Daoy (cell line): ENCODE measurements at regions not wholly inside any gene's neighbourhood (a gene's known extent, or its start where the extent isn't known, plus 50 kb on each side); places are given as distances from the start of the nearest gene placed in this dataset.

Experiments
- DNase-seq: peaks from one replicate; pipeline ENCODE4 v3.0.0-alpha.2; 2015; ENCODE audit warnings: low read depth

GRCh38 chr2:49490710-49491109 is 336.4 kb upstream of the FSHR start:
- DNase-seq, result no peak

- DNase-seq, result no peak
Observed at GRCh38 chr2:49487139-49487538, 332.8 kb upstream of the FSHR start.

GRCh38 chr2:49480520-49480919 is 326.2 kb upstream of the FSHR start:
- DNase-seq, result no peak

GRCh38 chr2:49465157-49465831 is 311.0 kb upstream of the FSHR start:
- no peak for DNase-seq

- no peak for DNase-seq
Observed at GRCh38 chr2:49459314-49459993, 305.1 kb upstream of the FSHR start.

- DNase-seq, result no peak
Observed at GRCh38 chr2:49444005-49444404, 289.7 kb upstream of the FSHR start.

GRCh38 chr2:49426996-49427395 is 272.7 kb upstream of the FSHR start:
- no peak for DNase-seq

- no peak for DNase-seq
Observed at GRCh38 chr2:49416252-49416651, 261.9 kb upstream of the FSHR start.

GRCh38 chr2:49404108-49404507 is 249.8 kb upstream of the FSHR start:
- DNase-seq, result no peak

- DNase-seq, result no peak
Observed at GRCh38 chr2:49403637-49404036, 249.3 kb upstream of the FSHR start.

- no peak for DNase-seq
Observed at GRCh38 chr2:49379406-49379805, 225.1 kb upstream of the FSHR start.

- DNase-seq, result no peak
Observed at GRCh38 chr2:49371128-49371701, 216.9 kb upstream of the FSHR start.

GRCh38 chr2:49369650-49370049 is 215.3 kb upstream of the FSHR start:
- no peak for DNase-seq

GRCh38 chr2:49369101-49369500 is 214.8 kb upstream of the FSHR start:
- no peak for DNase-seq

- DNase-seq, result no peak
Observed at GRCh38 chr2:49367003-49367402, 212.7 kb upstream of the FSHR start.

GRCh38 chr2:49360407-49360767 is 206.1 kb upstream of the FSHR start:
- DNase-seq, result no peak

- DNase-seq, result no peak
Observed at GRCh38 chr2:49359721-49360406, 205.5 kb upstream of the FSHR start.

- no peak for DNase-seq
Observed at GRCh38 chr2:49355611-49356010, 201.3 kb upstream of the FSHR start.

GRCh38 chr2:49351560-49351959 is 197.2 kb upstream of the FSHR start:
- no peak for DNase-seq

GRCh38 chr2:49343638-49344037 is 189.3 kb upstream of the FSHR start:
- no peak for DNase-seq

GRCh38 chr2:49342156-49342555 is 187.8 kb upstream of the FSHR start:
- DNase-seq, result no peak

GRCh38 chr2:49335546-49335945 is 181.2 kb upstream of the FSHR start:
- no peak for DNase-seq

- DNase-seq, result no peak
Observed at GRCh38 chr2:49332415-49332814, 178.1 kb upstream of the FSHR start.
